ENCODE measurements at regions not wholly inside any gene's neighbourhood (a gene's known extent, or its start where the extent isn't known, plus 50 kb on each side); places are given as distances from the start of the nearest gene placed in this dataset.

- H3T11ph ChIP-seq (ENCODE audit: low read length): no peak overlapping the region
- H4K8ac ChIP-seq (replicated peaks; ENCODE audit: insufficient read length, low read depth, low read length): no peak overlapping the region
- Mint-ChIP-seq H3K27me3 (ENCODE audit: low read depth) (peaks cover 3% of the 10 kb centered on the region; the same call in 1 of the 2 replicates), H3K36me3 (ENCODE audit: insufficient read depth in 1 of 3, low read depth in 3 of 3) (peaks cover 12 to 23% (median 21%) of the 10 kb centered on the region in 3 experiments), H3K4me1 (peaks cover 0 to 7% of the 10 kb centered on the region in 2 experiments; a peak in 2 of 4 replicates), H3K9me3 (peaks cover 24% of the 10 kb centered on the region in 2 experiments), H3K27ac (peak overlapping the region in 2 of 3 experiments; percentile 25 to 37; a peak in 5 of 7 replicates), H3K4me3 (no peak overlapping the region)
- no peak overlapping the region for H2BK20ac ChIP-seq (ENCODE audit: low read depth, low read length, poor library complexity, severe bottlenecking)
- H3K4me1 ChIP-seq (ENCODE audit: insufficient read depth, low read length): no peaks in the 10 kb centered on the region
- H3K4me2 ChIP-seq (ENCODE audit: insufficient read depth, insufficient read length, low read length): no peak overlapping the region
- H3K9me3 ChIP-seq (ENCODE audit: control insufficient read depth, low read depth, low read length): peaks cover 11% of the 10 kb centered on the region
- H3K27ac ChIP-seq (ENCODE audit: insufficient read length, low read depth, low read length): no peak overlapping the region
- no peak overlapping the region for H2BK120ac ChIP-seq (ENCODE audit: low read depth, low read length, poor library complexity, severe bottlenecking)
- no peaks in the 10 kb centered on the region for H4K20me1 ChIP-seq (ENCODE audit: control insufficient read depth, insufficient read depth, insufficient read length)
- no peak overlapping the region for H4K5ac ChIP-seq (ENCODE audit: insufficient read length, low read depth, low read length)
- H3K27me3 ChIP-seq (ENCODE audit: insufficient read depth, low read length): no peaks in the 10 kb centered on the region
- no peak overlapping the region for H2AK5ac ChIP-seq (ENCODE audit: insufficient read length, low read length)
- no peaks in the 10 kb centered on the region for H3K79me2 ChIP-seq (ENCODE audit: insufficient read depth, low read length)
- TF ChIP-seq CTCF (conservative IDR thresholded peaks at IDR 0.05): no peak
- no peak for DNase-seq
- H3K23ac ChIP-seq (ENCODE audit: insufficient read length, low read depth, low read length): no peak overlapping the region
- H3K4ac ChIP-seq (ENCODE audit: low read depth, low read length): no peak overlapping the region
- no peak overlapping the region for H3K56ac ChIP-seq (ENCODE audit: insufficient read length, low read depth, low read length)
- H3K23me2 ChIP-seq (ENCODE audit: insufficient read length, low read depth, low read length, poor library complexity, severe bottlenecking): no peaks in the 10 kb centered on the region
- H3K14ac ChIP-seq (ENCODE audit: insufficient read depth, low read length): no peak overlapping the region
- H3K18ac ChIP-seq (ENCODE audit: insufficient read length, low read depth, low read length): no peak overlapping the region
- no peaks in the 10 kb centered on the region for H3K79me1 ChIP-seq (ENCODE audit: insufficient read depth, low read depth, low read length, poor library complexity, severe bottlenecking)
- no peak overlapping the region for H2BK15ac ChIP-seq (ENCODE audit: low read depth, low read length)
- H2BK12ac ChIP-seq (ENCODE audit: insufficient read length, low read depth, low read length): no peak overlapping the region
- no peak overlapping the region for H2AFZ ChIP-seq (ENCODE audit: low read length)
- H3K9ac ChIP-seq (ENCODE audit: extremely low read depth, insufficient read length, low read length): no peak overlapping the region
- H4K91ac ChIP-seq (ENCODE audit: insufficient read length, low read depth, low read length): no peak overlapping the region
- H2BK5ac ChIP-seq (ENCODE audit: insufficient read length, low read length): no peak overlapping the region
- WGBS (ENCODE audit: extremely low coverage, insufficient read length, low lambda C conversion rate): no CpG with 5 or more reads among the region's 12 CpGs
Measured at GRCh38 chr5:106873568-106873967, 797.2 kb downstream of the EFNA5 start.
